ENCODE measurements at regions not wholly inside any gene's neighbourhood (a gene's known extent, or its start where the extent isn't known, plus 50 kb on each side); places are given as distances from the start of the nearest gene placed in this dataset.

DNA sequence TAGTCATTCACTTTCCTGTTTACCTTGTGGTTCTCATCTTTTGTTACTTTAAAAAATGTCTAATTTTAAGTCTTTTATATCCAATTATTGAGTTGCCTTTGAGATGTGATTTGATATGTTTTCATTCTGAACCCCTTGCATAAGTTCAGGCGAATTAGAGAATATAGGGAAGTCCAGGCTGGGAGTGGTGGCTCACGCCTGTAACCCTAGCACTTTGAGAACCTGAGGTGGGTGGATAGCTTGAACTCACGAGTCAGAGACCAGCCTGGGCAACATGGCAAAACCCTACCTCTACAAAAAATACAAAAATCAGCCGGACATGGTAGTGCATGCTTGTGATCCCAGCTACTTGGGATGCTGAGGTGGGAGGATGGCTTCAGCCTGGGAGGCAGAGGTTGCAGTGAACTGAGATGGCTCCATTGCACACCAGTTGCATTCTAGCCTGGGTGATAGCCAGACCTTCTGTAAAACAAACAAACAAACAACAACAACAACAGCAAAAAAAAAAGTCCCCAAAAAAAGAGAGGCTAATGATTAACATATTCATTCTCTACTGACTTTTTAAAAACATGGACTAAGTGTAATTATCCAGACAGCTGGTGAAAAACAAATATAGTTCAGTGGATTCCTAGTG lies 451.1 kb upstream of the RGS6 start:
- FAIRE-seq (no peak), DNase-seq (peak in 3 of 5 donors; percentile 33 to 63 (median 34))
- Histone ChIP-seq H3K27me3 (ENCODE audit: control insufficient read depth, insufficient read depth, low read length) (no peaks in the 10 kb centered on the region), H3K4me1 (ENCODE audit: control insufficient read depth in 2 of 3, insufficient read depth in 2 of 3, low read depth in 1 of 3, low read length in 3 of 3) (peaks cover 0 to 5% (median 3%) of the 10 kb centered on the region in 3 donors), H3K27ac (ENCODE audit: low read depth in 2 of 2, low read length in 2 of 2) (no peak overlapping the region), H3K9me3 (ENCODE audit: control insufficient read depth in 2 of 3, insufficient read depth in 1 of 3, low read length in 3 of 3) (no peaks in the 10 kb centered on the region), H3K4me3 (ENCODE audit: low read length in 3 of 3) (no peak overlapping the region), H3K9ac (ENCODE audit: low read length in 3 of 3) (no peak overlapping the region), H3K36me3 (ENCODE audit: control insufficient read depth in 2 of 3, insufficient read depth in 3 of 3, low read length in 3 of 3) (no peaks in the 10 kb centered on the region)
- intact Hi-C loops (cut with DNase I), result no loop called here
- TF ChIP-seq, protein P1, sequence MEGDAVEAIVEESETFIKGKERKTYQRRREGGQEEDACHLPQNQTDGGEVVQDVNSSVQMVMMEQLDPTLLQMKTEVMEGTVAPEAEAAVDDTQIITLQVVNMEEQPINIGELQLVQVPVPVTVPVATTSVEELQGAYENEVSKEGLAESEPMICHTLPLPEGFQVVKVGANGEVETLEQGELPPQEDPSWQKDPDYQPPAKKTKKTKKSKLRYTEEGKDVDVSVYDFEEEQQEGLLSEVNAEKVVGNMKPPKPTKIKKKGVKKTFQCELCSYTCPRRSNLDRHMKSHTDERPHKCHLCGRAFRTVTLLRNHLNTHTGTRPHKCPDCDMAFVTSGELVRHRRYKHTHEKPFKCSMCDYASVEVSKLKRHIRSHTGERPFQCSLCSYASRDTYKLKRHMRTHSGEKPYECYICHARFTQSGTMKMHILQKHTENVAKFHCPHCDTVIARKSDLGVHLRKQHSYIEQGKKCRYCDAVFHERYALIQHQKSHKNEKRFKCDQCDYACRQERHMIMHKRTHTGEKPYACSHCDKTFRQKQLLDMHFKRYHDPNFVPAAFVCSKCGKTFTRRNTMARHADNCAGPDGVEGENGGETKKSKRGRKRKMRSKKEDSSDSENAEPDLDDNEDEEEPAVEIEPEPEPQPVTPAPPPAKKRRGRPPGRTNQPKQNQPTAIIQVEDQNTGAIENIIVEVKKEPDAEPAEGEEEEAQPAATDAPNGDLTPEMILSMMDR (IDR thresholded peaks at IDR 0.05; ENCODE audit: borderline replicate concordance, extremely low read depth, insufficient read depth), result no peak

DNA sequence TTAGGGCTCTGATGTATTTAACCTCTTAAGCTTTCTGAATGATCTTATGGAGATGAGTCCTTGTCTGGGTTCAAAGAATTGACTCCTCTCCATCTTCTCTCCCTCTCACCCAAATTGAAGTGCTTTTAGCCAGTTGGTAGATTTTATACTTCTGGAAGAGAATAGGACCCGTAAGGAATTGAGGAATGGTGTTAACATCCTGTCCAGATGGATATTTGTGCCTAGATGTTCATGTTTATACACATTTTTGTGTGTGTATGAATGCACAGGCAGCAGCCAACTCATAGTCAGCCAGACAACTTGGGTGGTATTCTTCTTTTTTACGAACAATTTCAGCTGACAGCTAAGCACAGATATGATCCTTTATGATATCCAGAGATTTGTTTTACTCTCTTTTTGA lies 449.6 kb upstream of the RGS6 start:
- intact Hi-C loops (cut with DNase I), result no loop called here
- H3K9me3 ChIP-seq (ENCODE audit: control insufficient read depth in 2 of 3, insufficient read depth in 1 of 3, low read length in 3 of 3), result no peaks in the 10 kb centered on the region
- DNase-seq (no peak), FAIRE-seq (no peak)
- no peak overlapping the region for H3K9ac ChIP-seq (ENCODE audit: low read length in 3 of 3)
- H3K27ac ChIP-seq (ENCODE audit: low read depth in 2 of 2, low read length in 2 of 2), result no peak overlapping the region
- TF ChIP-seq, protein P1 (IDR thresholded peaks at IDR 0.05; ENCODE audit: borderline replicate concordance, extremely low read depth, insufficient read depth), result no peak
- H3K36me3 ChIP-seq (ENCODE audit: control insufficient read depth in 2 of 3, insufficient read depth in 3 of 3, low read length in 3 of 3), result no peaks in the 10 kb centered on the region
- no peak overlapping the region for H3K4me3 ChIP-seq (ENCODE audit: low read length in 3 of 3)
- peaks cover 0 to 5% (median 3%) of the 10 kb centered on the region in 3 donors for H3K4me1 ChIP-seq (ENCODE audit: control insufficient read depth in 2 of 3, insufficient read depth in 2 of 3, low read depth in 1 of 3, low read length in 3 of 3)
- H3K27me3 ChIP-seq (ENCODE audit: control insufficient read depth, insufficient read depth, low read length), result no peaks in the 10 kb centered on the region

DNA sequence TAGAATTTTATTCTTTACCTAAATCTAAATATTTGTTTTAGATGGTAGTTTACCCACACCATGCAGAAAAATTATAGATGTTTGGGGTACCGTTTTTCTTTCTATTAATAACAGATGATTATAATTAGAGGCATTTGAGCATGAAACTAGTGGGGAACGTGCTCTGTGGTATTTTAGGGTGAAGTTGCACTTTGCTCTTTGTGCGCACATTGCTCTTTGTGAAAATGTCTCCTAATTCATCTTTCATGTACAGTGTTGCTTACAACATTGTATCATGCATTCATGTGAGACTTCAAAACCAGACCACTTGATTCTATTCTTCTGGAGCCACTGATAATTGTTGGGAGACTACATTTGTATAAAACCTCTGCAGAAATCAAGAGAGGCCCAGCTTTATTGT lies 449.1 kb upstream of the RGS6 start:
- no peak overlapping the region for H3K27ac ChIP-seq (ENCODE audit: low read depth in 2 of 2, low read length in 2 of 2)
- FAIRE-seq (no peak), DNase-seq (no peak)
- peaks cover 0 to 5% (median 3%) of the 10 kb centered on the region in 3 donors for H3K4me1 ChIP-seq (ENCODE audit: control insufficient read depth in 2 of 3, insufficient read depth in 2 of 3, low read depth in 1 of 3, low read length in 3 of 3)
- no peaks in the 10 kb centered on the region for H3K36me3 ChIP-seq (ENCODE audit: control insufficient read depth in 2 of 3, insufficient read depth in 3 of 3, low read length in 3 of 3)
- H3K9ac ChIP-seq (ENCODE audit: low read length in 3 of 3), result no peak overlapping the region
- no peaks in the 10 kb centered on the region for H3K27me3 ChIP-seq (ENCODE audit: control insufficient read depth, insufficient read depth, low read length)
- H3K4me3 ChIP-seq (ENCODE audit: low read length in 3 of 3), result no peak overlapping the region
- intact Hi-C loops (cut with DNase I), result no loop called here
- no peaks in the 10 kb centered on the region for H3K9me3 ChIP-seq (ENCODE audit: control insufficient read depth in 2 of 3, insufficient read depth in 1 of 3, low read length in 3 of 3)
- TF ChIP-seq, protein P1 (IDR thresholded peaks at IDR 0.05; ENCODE audit: borderline replicate concordance, extremely low read depth, insufficient read depth), result no peak

DNA sequence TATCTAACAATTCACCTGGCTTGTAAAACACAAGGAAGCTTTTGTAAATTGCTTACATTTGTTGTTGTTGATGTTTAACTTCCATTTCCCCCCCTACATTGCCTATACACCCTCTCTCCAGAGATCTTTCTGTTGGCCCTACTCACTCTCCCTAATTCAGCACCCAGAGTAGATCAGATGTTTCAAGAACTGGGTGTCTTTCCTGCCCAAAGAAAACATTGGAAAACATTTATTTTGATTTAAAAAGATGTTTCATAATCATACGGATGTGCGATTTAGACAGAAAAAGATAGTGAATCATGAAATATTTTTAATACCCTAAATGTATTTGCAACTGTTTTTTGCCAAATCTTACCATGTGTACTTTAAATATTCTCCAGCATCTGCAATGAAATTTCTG lies 446.4 kb upstream of the RGS6 start:
- Histone ChIP-seq H3K4me3 (ENCODE audit: low read length in 3 of 3) (no peak overlapping the region), H3K4me1 (ENCODE audit: control insufficient read depth in 2 of 3, insufficient read depth in 2 of 3, low read depth in 1 of 3, low read length in 3 of 3) (peaks cover 0 to 5% (median 4%) of the 10 kb centered on the region in 3 donors), H3K27ac (ENCODE audit: low read depth in 2 of 2, low read length in 2 of 2) (no peak overlapping the region), H3K27me3 (ENCODE audit: control insufficient read depth, insufficient read depth, low read length) (no peaks in the 10 kb centered on the region), H3K36me3 (ENCODE audit: control insufficient read depth in 2 of 3, insufficient read depth in 3 of 3, low read length in 3 of 3) (no peaks in the 10 kb centered on the region), H3K9me3 (ENCODE audit: control insufficient read depth in 2 of 3, insufficient read depth in 1 of 3, low read length in 3 of 3) (no peaks in the 10 kb centered on the region), H3K9ac (ENCODE audit: low read length in 3 of 3) (no peak overlapping the region)
- no peak for FAIRE-seq
- intact Hi-C loops (cut with DNase I), result no loop called here
- DNase-seq, result no peak
- TF ChIP-seq, protein P1 (IDR thresholded peaks at IDR 0.05; ENCODE audit: borderline replicate concordance, extremely low read depth, insufficient read depth), result no peak

Data from kidney (tissue), 13 donors.